ENCODE measurements at regions not wholly inside any gene's neighbourhood (a gene's known extent, or its start where the extent isn't known, plus 50 kb on each side); places are given as distances from the start of the nearest gene placed in this dataset.

GRCh38 chr10:121099592-121099991 is 248.4 kb downstream of the WDR11 start:
- TF ChIP-seq, protein P1, sequence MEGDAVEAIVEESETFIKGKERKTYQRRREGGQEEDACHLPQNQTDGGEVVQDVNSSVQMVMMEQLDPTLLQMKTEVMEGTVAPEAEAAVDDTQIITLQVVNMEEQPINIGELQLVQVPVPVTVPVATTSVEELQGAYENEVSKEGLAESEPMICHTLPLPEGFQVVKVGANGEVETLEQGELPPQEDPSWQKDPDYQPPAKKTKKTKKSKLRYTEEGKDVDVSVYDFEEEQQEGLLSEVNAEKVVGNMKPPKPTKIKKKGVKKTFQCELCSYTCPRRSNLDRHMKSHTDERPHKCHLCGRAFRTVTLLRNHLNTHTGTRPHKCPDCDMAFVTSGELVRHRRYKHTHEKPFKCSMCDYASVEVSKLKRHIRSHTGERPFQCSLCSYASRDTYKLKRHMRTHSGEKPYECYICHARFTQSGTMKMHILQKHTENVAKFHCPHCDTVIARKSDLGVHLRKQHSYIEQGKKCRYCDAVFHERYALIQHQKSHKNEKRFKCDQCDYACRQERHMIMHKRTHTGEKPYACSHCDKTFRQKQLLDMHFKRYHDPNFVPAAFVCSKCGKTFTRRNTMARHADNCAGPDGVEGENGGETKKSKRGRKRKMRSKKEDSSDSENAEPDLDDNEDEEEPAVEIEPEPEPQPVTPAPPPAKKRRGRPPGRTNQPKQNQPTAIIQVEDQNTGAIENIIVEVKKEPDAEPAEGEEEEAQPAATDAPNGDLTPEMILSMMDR (optimal IDR thresholded peaks at IDR 0.05 in 1 of 3, IDR thresholded peaks at IDR 0.05 in 1 of 3, conservative IDR thresholded peaks at IDR 0.05 in 1 of 3; ENCODE audit: extremely low read depth in 1 of 3, insufficient read depth in 2 of 3, low read length in 3 of 3), result no peak
- no peak for TF ChIP-seq EZH2 (IDR thresholded peaks at IDR 0.05; ENCODE audit: low read length)
